Heart right ventricle (tissue), 16 donors: ENCODE measurements at regions not wholly inside any gene's neighbourhood (a gene's known extent, or its start where the extent isn't known, plus 50 kb on each side); places are given as distances from the start of the nearest gene placed in this dataset.

Experiments
- ATAC-seq, 8 donors: fragments of 200-7000 bp; cut with Tn5 transposase; one replicate each; pipeline ENCODE4 v1.9.1; 2020; ENCODE audit warnings: mild to moderate bottlenecking in 8 of 8, moderate library complexity in 8 of 8, moderate number of reproducible peaks in 1 of 8
- DNase-seq, 2 donors: peaks; one replicate each; pipeline ENCODE4 v3.0.0-alpha.2; 2020
- H3K27ac ChIP-seq, 10 donors: fragments of 200-600 bp; sonication (generic) in 2 of 10; one replicate each; pipeline versions ENCODE4 v1.5.0 to v1.8.0; 2020 to 2022; ENCODE audit warnings: mild to moderate bottlenecking in 3 of 10
- H3K27me3 ChIP-seq, 7 donors: fragments of 200-600 bp; one replicate each; pipeline ENCODE4 v1.8.0; 2021 to 2022; ENCODE audit warnings: mild to moderate bottlenecking in 2 of 7
- H3K36me3 ChIP-seq, 9 donors: fragments of 200-600 bp; sonication (generic) in 1 of 9; one replicate each; pipeline versions ENCODE4 v1.5.0 to v1.8.0; 2020 to 2022; ENCODE audit warnings: mild to moderate bottlenecking in 2 of 9
- H3K4me1 ChIP-seq, 9 donors: fragments of 200-600 bp; sonication (generic) in 1 of 9; one replicate each; pipeline versions ENCODE4 v1.5.0 to v1.8.0; 2020 to 2022; ENCODE audit warnings: mild to moderate bottlenecking in 4 of 9
- H3K4me3 ChIP-seq, 10 donors: fragments of 200-600 bp; sonication (generic) in 2 of 10; one replicate each; pipeline versions ENCODE4 v1.5.0 to v1.8.0; 2020 to 2022; ENCODE audit warnings: mild to moderate bottlenecking in 7 of 10, moderate library complexity in 2 of 10
- H3K9me3 ChIP-seq, 11 donors: fragments of 200-600 bp in 10 of 11; sonication (generic) in 2 of 11; one replicate each; pipeline versions ENCODE4 v1.5.0 to v1.8.0; 2013 to 2022; ENCODE audit warnings: mild to moderate bottlenecking in 2 of 11, control low read depth in 1 of 11, moderate library complexity in 1 of 11
- CTCF ChIP-seq, 9 donors: fragments of 200-600 bp; sonication (generic) in 2 of 9; IDR thresholded peaks; one replicate each; pipeline versions ENCODE4 v1.5.0 to v1.8.0; 2021 to 2022; ENCODE audit warnings: antibody characterized with exemption in 9 of 9, mild to moderate bottlenecking in 5 of 9, moderate library complexity in 1 of 9
- WGBS, 2 donors: extraction: QIAGEN DNeasy Blood & Tissue Kit; methylation state at CpG; one replicate each; pipeline ENCODE4 v1.1.7; 2013; ENCODE audit warnings: inconsistent platforms in 1 of 2; 5-methylcytosine and 5-hydroxymethylcytosine counted together
- intact Hi-C, 10 donors: fragments of 100-400 bp; cut with DNase I; formaldehyde crosslinking; loops; one replicate each; pipeline versions ENCODE4 v1.11.1 to v1.14.2; 2022
- donor health status: Arrhythmogenic right ventricular cardiomyopathy.
- donor health status: ischemic (EF 13 %, LVEDD 7.1; RV severe dilation, severe dysfunction).
- donor health status: healthy with polysubstance abuse.
- donor health status: DM: no; HTN: yes; CAD: no.
- donor health status: DM: no; HTN: no; CAD: no.
- donor health status: ischemic (EF 25% LVEDD 6.9; RV normal size, moderate dysfunction).
- donor health status: ischemic (EF 25% LVEDD 5.7; RV mildly dilated, moderate dysfunction).
- donor health status: healthy.
- donor health status: DM: yes; HTN: yes; CAD: no.
- donor health status: Ischemic cardiomyopathy.
- donor health status: ischemic (EF 35%, LVEDD 5.7; RV mildly dilated, moderate dysfunction).
- donor health status: nonischemic (EF 11% LVEDD 7.7; RV severe dilation, severe dysfunction).
- donor health status: DM: yes; HTN: yes; CAD: no.
- donor health status: PGD.
- donor health status: ischemic (EF 29% LVEDD 5.4; RV normal size, mild dysfunction).
- donor health status: nonischemic (EF 23%, LVEDD 6.1; RV moderate dilation, normal function).

GRCh38 chr6:71510057-71510713 lies 221.6 kb downstream of the OGFRL1 start:
- Histone ChIP-seq H3K4me1 (peaks cover 0 to 21% (median 0%) of the 10 kb centered on the region in 9 donors), H3K27ac (peak overlapping the region in 1 of 10 donors; percentile 7), H3K36me3 (no peaks in the 10 kb centered on the region), H3K4me3 (no peak overlapping the region), H3K9me3 (no peaks in the 10 kb centered on the region), H3K27me3 (no peaks in the 10 kb centered on the region)
- ATAC-seq (peak in 7 of 8 donors; percentile 82 to 97 (median 89)), DNase-seq (peak; percentile 19 to 56)
- intact Hi-C loops, result loop anchor here in 7 of 10 donors (1.0 to 10.0 kb wide), 9 partner anchors 123 to 435 kb away; no protein-coding TSS in a partner anchor
- peak; percentile 39 to 80 (median 66) for TF ChIP-seq CTCF (IDR thresholded peaks at IDR 0.05)
- 72 to 74% methylated on average over 5 of the region's 5 CpGs for WGBS, 2 donors

GRCh38 chr6:71510856-71511255 lies 222.2 kb downstream of the OGFRL1 start:
- Histone ChIP-seq H3K4me3 (no peak overlapping the region), H3K27me3 (no peaks in the 10 kb centered on the region), H3K36me3 (no peaks in the 10 kb centered on the region), H3K27ac (no peak overlapping the region), H3K9me3 (no peaks in the 10 kb centered on the region), H3K4me1 (peaks cover 0 to 21% (median 0%) of the 10 kb centered on the region in 9 donors)
- no peak for ATAC-seq
- intact Hi-C loops, result loop anchor here in 7 of 10 donors (1.0 to 10.0 kb wide), 9 partner anchors 124 to 436 kb away; no protein-coding TSS in a partner anchor
- no peak for TF ChIP-seq CTCF (IDR thresholded peaks at IDR 0.05)
- DNase-seq, result no peak

GRCh38 chr6:71512256-71512655 lies 223.6 kb downstream of the OGFRL1 start:
- Histone ChIP-seq H3K4me3 (no peak overlapping the region), H3K27me3 (no peaks in the 10 kb centered on the region), H3K36me3 (no peaks in the 10 kb centered on the region), H3K9me3 (no peaks in the 10 kb centered on the region), H3K27ac (no peak overlapping the region), H3K4me1 (peaks cover 0 to 21% (median 0%) of the 10 kb centered on the region in 9 donors)
- DNase-seq, result no peak
- WGBS, 2 donors, result 83 to 87% methylated on average over 3 of the region's 3 CpGs
- intact Hi-C loops, result loop anchor here in 7 of 10 donors (2.0 to 10.0 kb wide), 6 partner anchors 129 to 437 kb away; no protein-coding TSS in a partner anchor
- ATAC-seq, result no peak
- no peak for TF ChIP-seq CTCF (IDR thresholded peaks at IDR 0.05)

GRCh38 chr6:71513036-71513435 lies 224.4 kb downstream of the OGFRL1 start:
- TF ChIP-seq CTCF (IDR thresholded peaks at IDR 0.05), result no peak
- H3K27me3 ChIP-seq, result no peaks in the 10 kb centered on the region
- WGBS, 2 donors, result 87 to 95% methylated on average over 3 of the region's 3 CpGs
- peaks cover 0 to 21% (median 0%) of the 10 kb centered on the region in 9 donors for H3K4me1 ChIP-seq
- H3K27ac ChIP-seq, result no peak overlapping the region
- no peak overlapping the region for H3K4me3 ChIP-seq
- intact Hi-C loops, result loop anchor here in 7 of 10 donors (2.0 to 10.0 kb wide), 6 partner anchors 130 to 438 kb away; no protein-coding TSS in a partner anchor
- DNase-seq, result no peak
- no peaks in the 10 kb centered on the region for H3K9me3 ChIP-seq
- no peaks in the 10 kb centered on the region for H3K36me3 ChIP-seq
- no peak for ATAC-seq
